Stimulated activated CD4-positive, alpha-beta T cell treated with anti-CD3 and anti-CD28 coated beads, TNF-alpha, amount 100 ng/mL, for 48 hours (primary cell): ENCODE measurements at regions not wholly inside any gene's neighbourhood (a gene's known extent, or its start where the extent isn't known, plus 50 kb on each side); places are given as distances from the start of the nearest gene placed in this dataset.
"Not testable (repeated sequence)": the region's sequence is repeated elsewhere in the genome, so short reads cannot be mapped to it uniquely, and the experiment has no call there.

Experiments used
- DNase-seq, 3 donors: peaks; one replicate each; pipeline ENCODE4 v3.0.0-alpha.2; 2020; ENCODE audit warnings: low read depth in 3 of 3

DNA sequence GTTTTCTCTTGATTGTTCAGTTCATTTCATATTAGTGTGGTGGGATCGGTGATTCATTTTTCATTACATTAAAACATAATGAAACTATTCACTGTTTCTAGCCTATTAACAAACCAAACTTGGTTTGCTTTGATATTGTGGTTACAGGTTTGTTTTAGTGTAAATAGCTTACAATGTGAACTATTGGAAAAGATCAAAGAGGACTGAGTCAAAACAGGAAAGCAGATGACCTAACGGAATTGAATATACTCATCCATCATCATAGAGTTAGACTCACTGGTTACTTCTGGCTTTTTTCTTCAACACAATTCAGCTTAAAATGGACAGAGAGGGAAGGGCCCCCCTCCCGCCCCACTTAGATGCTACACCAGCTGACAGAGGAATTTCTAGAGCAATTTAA lies 616.2 kb upstream of the AADAT start:
- DNase-seq: no peak

DNA sequence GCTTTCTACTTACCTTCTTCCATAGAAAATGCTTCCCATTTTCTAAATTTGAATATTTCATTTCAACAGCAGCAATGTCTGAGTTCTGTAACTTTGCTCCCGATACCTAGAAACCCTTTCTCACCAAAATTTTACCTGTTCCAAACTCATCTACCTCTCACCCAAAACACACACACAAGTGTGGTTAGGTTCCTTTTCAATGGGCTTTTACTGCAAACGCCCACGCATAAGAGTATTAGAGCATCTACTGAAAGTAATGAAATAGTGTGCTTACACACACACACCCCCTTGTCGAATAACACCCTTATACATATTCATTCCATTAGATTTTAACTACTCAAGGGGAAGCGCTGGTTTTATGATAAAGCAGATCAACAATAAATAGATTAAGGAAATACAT lies 610.3 kb upstream of the AADAT start:
- no peak for DNase-seq

DNA sequence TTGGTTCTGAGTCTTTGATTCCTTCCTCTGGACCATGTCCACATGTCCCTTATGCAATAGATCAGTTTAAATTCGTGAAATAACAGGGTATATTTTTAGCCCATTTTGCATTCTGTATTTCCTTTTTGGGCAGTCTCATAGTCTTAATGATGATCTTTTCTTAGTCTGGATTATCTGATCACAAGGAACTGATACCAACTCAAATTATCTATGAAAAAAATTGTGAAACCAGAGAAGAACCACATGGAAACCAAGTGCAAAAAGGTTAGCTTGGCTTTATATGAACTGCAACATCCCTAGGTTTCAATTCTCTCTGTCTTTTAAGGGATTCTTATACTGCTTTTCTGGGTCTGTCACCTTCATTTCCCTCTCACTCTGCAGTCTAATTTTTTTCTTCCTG lies 608.6 kb upstream of the AADAT start:
- DNase-seq: no peak

DNA sequence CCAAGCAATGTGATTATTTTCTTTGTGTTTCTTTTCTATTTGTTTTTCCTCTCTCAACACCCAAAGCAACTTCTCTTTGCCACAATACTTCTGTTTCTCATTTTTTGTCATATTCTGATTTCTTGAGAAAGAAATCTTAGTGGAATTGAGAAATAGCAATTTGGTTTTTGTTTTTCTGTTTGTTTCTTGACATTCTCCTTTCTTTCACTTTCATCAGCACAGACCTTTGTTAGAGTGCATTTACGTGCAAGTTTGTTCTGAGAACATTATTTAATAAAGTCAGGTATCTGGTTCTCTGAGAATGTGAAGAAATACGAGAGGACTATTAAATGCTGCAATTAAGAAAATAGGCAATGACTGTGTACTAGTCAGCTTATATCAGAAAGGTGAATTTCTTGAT lies 608.1 kb upstream of the AADAT start:
- DNase-seq: no peak

DNA sequence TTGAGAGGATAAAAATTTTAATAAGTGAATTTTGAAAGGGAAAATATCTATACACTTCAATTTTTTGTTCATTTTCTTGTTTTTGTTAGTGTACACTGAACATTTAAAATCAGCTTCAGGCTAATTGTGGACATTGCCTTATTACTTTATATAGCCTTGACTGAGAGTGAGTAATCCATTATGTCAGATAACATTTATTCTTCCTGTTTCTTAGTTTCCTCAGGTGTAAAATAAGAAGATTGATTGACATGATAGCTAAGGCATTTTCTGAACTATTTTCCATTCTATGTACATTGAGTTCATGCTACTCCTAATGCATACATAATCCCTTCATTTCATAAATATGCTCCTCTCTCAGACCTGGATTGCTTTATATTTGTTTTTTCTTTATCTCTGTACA lies 607.3 kb upstream of the AADAT start:
- no peak for DNase-seq

DNA sequence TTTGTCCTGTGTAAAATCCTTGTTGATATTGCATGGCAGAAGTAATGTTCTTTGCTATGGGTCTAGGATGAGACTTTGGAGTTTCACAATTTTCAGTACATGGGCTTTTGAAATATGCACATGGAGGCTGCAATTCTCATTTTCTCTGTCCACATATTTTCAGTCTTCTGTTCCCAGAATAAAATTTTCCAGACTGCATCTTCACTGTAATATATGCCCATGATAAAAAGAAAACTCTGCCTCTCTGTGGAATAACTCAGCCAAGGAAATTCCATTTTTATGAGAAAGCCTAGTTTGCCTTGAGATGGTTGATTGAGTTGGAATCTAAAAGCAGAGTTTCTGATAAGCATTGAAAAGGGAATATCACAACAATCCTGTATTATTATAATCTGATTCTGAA lies 601.4 kb upstream of the AADAT start:
- no peak for DNase-seq

DNA sequence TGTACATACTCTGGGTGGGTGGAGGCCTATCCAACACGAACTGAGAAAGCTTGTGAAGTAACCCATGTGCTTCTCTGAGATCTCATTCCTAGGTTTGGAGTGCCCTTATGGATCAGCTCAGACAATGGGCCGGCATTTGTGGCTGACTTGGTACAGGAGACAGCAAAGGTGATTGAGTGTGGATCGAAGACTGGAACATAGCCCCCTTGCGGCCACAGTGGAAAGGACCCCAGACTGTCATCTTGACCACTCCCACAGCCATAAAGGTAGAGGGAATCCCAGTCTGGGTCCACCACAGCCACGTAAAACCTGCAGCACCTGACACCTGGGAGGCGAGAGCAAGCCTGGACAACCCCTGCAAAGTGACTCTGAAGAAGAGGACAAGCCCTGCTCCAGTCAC lies 598.0 kb upstream of the AADAT start:
- no peak for DNase-seq

DNA sequence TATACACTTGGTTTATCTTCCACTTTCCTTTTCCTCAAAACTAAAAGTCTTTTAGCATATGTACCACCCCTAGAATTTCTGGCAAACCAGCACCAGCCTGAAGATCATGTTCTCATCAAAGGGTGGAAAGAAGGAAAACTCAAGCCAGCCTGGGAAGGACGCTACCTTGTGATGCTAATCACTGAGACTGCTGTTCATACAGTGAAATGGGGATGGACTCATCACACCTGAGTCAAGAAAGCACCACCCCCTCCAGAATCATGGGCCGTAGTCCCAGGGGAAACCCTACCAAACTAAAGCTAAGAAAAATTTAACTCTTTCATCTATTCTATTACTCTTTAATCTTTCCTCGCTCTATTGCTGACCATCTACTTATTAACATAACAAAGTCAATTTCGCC lies 595.9 kb upstream of the AADAT start:
- DNase-seq: not testable (repeated sequence)

DNA sequence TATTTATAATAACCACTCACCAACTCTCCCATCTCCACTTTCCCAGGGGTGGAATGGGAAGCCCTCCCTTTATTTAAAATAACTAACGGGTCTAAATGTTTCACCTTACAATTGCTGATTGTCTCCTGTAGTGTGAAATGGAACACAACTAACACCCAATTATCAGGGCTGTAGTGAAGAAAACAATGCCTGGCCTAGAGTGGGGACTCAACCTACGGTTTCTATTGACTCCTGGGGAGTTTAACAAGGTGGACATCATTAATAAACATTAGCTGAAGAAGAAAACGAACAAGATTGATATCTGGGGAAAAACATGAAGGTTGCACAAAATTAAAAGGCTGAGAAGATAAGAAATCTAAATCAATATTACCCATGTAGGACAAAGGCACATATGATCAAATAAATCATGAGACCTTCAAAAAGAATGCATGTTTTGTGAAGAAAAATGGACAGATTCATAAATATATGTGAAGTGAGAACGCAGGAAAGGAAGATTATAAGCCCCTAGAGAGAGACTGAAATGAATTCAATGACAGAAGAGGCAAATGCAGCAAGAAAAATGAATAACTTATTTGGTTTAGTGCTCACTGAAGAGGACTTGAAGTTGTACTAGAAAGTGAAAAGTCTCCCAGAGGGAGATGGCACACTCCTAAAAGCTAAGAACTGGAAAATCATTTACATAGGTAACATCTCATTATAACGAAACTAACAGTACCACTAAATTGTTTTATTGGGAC lies 593.0 kb upstream of the AADAT start:
- DNase-seq: no peak

DNA sequence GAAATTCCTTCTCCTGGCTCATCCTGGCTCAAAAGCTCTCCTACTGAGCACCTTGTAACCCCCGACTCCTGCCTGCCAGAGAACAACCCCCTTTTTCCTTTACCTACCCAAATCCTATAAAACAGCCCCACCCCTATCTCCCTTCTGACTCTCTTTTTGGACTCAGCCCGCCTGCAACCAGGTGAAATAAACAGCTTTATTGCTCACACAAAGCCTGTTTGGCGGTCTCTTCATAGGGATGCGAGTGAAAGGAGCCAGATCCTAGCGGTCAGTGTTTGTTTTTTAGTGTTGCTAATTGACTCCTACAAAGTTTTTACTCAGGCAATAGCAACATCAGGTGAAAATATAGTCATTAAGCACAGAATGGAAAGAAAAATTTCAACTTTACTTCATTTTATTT lies 592.3 kb upstream of the AADAT start:
- not testable (repeated sequence) for DNase-seq

DNA sequence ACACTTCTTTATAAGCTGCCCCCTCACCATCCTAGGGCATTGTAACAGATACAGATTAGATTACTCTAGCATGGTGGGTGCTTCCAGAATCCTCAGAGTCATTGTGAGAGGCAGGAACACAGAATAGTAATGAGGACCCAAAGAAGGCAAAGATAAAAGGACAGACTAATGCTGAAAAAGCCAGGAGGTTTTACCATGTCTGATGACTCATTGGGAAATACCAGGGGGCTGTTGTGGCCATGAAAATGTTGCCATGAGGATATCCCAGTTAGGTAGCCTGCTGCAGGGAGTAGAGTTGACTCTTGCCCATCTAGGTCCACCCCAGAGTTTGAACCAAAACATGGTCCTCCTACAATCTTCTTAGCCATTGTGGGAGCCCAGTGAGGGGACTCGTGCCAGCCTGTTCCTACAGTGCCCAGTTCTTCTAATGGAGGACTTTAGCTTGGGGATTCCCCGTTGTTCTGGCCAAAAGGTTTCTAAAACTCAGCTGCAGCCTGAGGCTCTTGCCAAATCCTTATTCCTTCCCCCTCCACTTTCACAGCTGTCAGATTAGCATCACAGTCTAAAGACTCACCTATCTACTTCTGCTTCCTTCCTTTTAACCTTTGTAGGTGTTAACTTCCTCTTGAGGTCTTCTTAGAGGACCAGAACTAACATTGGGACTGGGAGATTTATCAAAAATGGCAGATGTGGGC lies 586.0 kb upstream of the AADAT start:
- no peak for DNase-seq

DNA sequence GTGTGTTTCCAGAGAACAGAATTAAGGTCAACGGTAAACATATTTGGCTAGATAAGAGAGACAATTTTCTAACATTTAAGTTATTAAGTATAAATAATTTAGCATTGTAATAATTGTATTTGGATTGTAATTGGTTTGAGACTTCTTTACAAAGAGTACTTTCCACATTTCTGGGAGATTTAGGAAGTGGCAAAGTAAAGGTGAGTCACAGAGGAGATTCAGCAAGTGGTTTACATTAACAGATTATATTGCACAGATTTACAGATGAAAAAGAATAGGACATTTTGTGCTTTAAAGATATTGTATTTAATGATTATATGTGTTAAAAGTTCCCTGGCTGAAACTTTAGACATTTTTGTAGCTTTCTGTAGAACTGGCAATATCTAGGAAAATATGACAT lies 584.4 kb upstream of the AADAT start:
- no peak for DNase-seq

DNA sequence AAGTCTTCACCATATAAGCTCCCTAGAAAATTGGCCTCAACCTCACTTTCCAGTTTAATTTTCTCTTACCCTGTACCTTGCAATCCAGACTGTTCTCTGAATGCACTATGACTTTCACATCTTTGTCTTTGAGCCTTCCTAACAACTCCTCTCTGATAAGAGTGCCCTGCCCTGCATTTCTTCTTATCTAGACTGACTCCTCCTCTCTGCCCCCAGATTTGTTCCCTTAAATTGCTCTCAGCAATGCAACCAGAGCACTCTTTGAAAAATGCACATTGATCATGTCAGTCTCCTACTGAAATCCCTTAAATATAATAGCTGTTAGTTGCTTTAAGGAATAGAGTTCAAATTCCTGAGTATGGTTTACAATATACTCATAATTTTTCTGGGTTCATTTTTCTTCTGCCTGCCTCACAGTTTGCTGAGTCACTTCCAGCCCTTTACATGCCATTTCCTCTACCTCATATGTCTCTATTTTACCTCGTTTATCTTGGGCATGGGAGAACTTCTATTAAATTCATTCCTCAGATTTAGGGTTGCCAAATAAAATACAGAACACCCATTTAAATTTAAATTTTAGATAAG lies 582.7 kb upstream of the AADAT start:
- DNase-seq: no peak

DNA sequence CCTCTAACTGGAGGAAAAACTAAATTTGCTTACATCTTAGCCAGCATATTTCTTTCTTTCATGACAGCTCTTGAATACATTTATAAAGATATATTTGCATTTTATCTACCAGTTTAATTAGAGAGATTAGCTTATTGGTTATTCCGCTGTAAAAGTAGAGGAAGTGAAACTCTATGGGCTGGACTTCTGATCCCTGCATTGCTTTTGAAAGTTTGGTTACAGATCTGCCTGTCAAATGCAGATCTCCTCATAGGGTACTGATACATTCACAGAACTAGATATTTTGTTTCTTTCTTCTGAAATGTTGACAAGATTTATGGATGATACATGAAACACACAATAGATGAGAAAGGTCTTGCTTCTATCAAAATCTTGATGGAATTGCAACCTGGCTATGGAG lies 581.4 kb upstream of the AADAT start:
- no peak for DNase-seq

DNA sequence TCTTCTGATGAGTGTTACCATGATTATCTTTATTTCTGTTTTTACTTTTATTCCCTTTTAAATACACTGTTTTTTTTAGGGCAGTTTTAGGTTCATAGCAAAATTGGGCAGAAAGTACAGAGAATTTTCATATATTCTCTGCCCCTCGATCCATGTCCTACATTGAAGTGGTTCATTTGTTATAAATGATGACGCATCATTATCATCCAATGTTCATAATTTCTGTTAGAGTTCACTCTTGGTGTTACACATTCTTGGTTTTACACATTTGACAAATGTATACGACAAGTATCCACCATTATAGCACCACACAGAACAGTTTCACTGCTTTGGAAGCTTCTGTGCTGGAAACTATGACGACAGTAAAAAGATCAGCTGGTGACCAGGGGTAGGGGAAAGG lies 578.1 kb upstream of the AADAT start:
- DNase-seq: no peak

DNA sequence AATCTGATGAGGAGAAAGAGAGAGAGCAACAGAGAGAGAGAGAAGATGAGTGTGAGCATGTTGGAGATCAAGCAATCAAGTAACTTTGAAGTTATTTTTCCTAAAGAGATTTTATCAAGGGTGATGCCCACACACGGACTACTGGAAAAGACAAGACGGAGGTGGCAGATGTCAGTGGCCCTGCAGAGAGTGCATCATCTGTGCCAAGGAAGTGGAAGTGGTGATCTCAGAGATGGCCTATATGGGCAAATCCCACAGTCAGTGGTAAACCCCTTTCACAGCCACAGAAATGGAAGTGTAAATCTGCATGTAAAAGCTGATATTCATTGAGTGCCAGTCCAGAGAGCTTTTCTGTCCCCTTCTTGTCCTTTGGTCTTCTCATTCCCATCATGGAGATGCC lies 577.2 kb upstream of the AADAT start:
- no peak for DNase-seq

DNA sequence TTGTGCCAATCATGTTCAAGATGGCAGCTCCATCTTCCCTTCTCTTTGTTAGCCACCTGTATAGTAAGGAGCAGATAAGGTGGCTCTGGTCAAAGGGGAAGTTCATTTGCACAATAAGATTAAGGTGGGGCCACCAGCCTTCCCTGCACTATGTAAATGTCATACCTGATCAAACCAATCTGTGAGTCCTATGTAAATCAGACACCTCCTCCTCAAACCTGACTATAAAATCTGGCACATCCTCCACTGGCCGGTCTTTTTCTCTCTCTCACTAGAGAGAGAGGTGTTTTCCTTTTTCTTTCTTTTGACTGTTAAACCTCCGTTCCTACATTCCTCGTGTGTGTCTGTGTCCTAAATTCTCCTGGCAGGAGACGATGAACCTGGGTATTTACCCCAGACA lies 572.5 kb upstream of the AADAT start:
- no peak for DNase-seq

DNA sequence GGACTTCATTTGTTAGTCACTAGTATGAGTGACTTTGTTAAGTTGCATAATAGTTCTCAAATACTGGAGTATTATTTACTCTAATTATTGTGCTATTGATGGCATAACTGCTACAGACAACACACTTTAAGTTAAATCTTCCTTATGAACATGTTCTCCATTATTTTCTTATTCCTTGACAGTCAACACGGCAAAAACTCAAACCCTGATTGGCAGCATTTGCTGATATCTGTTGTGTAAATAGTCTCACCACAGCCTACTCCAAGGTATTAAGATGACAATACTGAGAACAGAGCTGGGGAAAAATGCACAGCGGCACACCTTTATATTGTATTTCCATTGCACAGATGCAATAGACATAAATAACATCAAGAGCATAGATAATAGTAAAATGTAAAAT lies 568.0 kb upstream of the AADAT start:
- no peak for DNase-seq

DNA sequence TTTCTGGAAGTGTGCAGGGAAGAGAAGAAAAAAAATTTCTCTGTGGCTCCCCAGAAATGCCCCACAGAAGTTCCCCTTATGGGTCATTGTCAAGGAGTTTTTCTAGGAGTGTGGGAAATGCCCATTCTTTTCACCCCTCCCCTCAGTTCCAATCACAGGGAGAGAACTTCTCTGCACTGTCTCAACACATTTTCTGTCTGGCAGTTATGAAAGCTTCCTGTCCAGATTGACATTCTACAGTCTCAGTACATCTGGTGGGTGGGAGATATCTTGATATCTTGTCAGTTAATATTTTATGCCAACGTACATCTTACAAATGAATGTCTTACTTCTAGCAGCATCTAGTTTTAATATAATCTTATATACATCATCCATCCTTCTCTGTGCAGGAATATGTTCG lies 566.8 kb upstream of the AADAT start:
- no peak for DNase-seq

DNA sequence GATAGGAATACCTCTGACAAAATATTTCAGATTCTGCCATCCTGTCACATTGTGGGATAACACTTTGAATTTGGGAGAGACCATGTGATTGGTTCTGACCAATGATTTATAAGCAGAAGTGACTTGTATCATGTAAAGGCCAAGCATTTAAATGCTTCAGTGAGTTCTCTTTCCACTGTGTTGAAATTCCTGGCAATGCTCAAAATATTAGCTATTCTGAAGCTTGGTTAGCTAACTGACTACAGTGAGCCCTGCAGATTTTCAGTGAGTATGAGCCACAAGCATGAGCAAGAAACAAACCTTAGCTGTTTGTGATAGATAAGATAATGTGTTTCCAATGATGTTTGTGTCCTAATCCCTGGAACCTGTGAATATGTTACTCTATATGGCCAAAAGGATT lies 562.8 kb upstream of the AADAT start:
- no peak for DNase-seq

DNA sequence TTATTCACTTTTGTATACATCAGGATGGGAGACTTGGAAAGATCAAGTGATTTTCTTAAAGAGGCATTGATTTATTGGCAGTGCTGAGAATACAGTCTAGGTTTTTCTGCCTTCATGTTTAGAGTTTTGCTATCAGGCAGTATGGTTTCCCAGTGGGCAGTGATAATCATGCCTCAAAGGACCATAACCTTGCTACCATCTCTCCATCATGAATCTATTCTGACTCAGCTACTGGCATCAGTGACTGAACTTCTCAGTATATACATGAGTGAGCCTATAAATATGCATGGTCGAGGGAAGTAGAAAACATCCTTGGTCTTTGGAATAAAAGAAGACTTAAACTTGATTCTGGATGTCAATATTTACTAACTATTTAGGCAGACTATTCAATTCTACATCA lies 562.0 kb upstream of the AADAT start:
- no peak for DNase-seq

DNA sequence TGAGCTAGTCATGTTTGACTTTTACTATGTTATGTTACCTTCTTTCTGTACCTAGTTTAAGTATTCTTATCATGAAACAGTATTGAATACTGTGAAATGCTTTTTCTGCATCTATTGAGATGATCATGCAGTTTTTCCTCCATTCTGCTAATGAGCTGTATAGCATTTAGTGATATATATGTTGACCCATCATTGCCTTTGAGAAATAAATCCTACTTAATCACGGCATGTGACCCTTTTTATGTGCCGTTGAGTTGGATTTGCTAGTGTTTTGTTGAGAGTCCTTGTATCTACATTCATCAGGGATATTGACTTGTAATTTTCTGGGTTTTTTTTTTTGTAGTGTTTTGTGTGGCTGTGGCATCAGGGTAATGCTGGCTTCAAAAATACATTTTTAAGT lies 537.7 kb upstream of the AADAT start:
- no peak for DNase-seq

DNA sequence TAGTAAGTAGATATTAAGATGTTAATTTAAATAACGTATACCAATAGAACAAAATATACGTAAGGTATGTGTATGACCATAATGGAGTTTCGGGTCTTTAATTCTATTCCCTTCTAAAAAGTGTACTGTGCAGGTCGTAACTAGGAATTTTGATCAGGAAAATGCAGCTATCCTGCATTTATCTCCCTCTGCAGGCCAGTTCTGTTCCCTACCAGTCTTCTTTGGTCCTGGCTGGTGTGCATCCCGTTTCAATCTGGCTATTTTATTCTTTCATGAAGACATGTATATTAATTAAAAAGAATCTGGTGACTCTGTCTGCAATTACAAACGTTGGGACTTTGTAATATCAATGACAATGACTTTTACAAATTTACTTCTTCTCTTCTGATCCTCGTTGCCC lies 534.1 kb upstream of the AADAT start:
- no peak for DNase-seq
